ENCODE measurements at regions not wholly inside any gene's neighbourhood (a gene's known extent, or its start where the extent isn't known, plus 50 kb on each side); places are given as distances from the start of the nearest gene placed in this dataset.

- TF ChIP-seq CTCF (IDR thresholded peaks at IDR 0.05) (no peak), POLR2A (IDR thresholded peaks at IDR 0.05) (no peak), POLR2AphosphoS5 (IDR thresholded peaks at IDR 0.05) (no peak), EP300 (IDR thresholded peaks at IDR 0.05) (no peak)
Measured at GRCh38 chr6:113405326-113406047, 451.7 kb upstream of the MARCKS start.
